ENCODE measurements at regions not wholly inside any gene's neighbourhood (a gene's known extent, or its start where the extent isn't known, plus 50 kb on each side); places are given as distances from the start of the nearest gene placed in this dataset.
"Not testable (repeated sequence)": the region's sequence is repeated elsewhere in the genome, so short reads cannot be mapped to it uniquely, and the experiment has no call there.

GRCh38 chr17:34740565-34741520, 161.5 kb downstream of the TMEM132E start:
- no peak for DNase-seq

GRCh38 chr17:34739386-34739785, 160.0 kb downstream of the TMEM132E start:
- DNase-seq = no peak

- DNase-seq = not testable (repeated sequence)
Observed at GRCh38 chr17:34737673-34738072, 158.3 kb downstream of the TMEM132E start.

GRCh38 chr17:34736611-34737010, 157.2 kb downstream of the TMEM132E start:
- DNase-seq = no peak

- DNase-seq = no peak
Observed at GRCh38 chr17:34733333-34733732, 154.0 kb downstream of the TMEM132E start.

- DNase-seq = no peak
Observed at GRCh38 chr17:34730816-34731215, 151.4 kb downstream of the TMEM132E start.

- no peak for DNase-seq
Observed at GRCh38 chr17:34728771-34729310, 149.5 kb downstream of the TMEM132E start.

- no peak for DNase-seq
Observed at GRCh38 chr17:34727601-34728000, 148.2 kb downstream of the TMEM132E start.

- no peak for DNase-seq
Observed at GRCh38 chr17:34726536-34727384, 147.4 kb downstream of the TMEM132E start.

- no peak for DNase-seq
Observed at GRCh38 chr17:34725725-34726124, 146.3 kb downstream of the TMEM132E start.

GRCh38 chr17:34725008-34725407, 145.6 kb downstream of the TMEM132E start:
- DNase-seq = no peak

GRCh38 chr17:34723875-34724274, 144.5 kb downstream of the TMEM132E start:
- DNase-seq = no peak

GRCh38 chr17:34721326-34721725, 141.9 kb downstream of the TMEM132E start:
- DNase-seq = no peak

GRCh38 chr17:34720760-34721159, 141.4 kb downstream of the TMEM132E start:
- no peak for DNase-seq

- DNase-seq = no peak
Observed at GRCh38 chr17:34719569-34719968, 140.2 kb downstream of the TMEM132E start.

- DNase-seq = no peak
Observed at GRCh38 chr17:34717092-34717491, 137.7 kb downstream of the TMEM132E start.

- DNase-seq = no peak
Observed at GRCh38 chr17:34716291-34716690, 136.9 kb downstream of the TMEM132E start.

- no peak for DNase-seq
Observed at GRCh38 chr17:34715504-34715903, 136.1 kb downstream of the TMEM132E start.

GRCh38 chr17:34714475-34715410, 135.4 kb downstream of the TMEM132E start:
- DNase-seq = no peak

GRCh38 chr17:34713687-34714086, 134.3 kb downstream of the TMEM132E start:
- DNase-seq = no peak
